SK-N-SH (cell line): ENCODE measurements at regions not wholly inside any gene's neighbourhood (a gene's known extent, or its start where the extent isn't known, plus 50 kb on each side); places are given as distances from the start of the nearest gene placed in this dataset.

Experiments
- CTCF ChIA-PET: fragments of 300-600, 350-600 bp; formaldehyde crosslinking; extraction: SDS; loops from one replicate; lab custom pipeline; 2021; lab: Yijun Ruan, JAX
- POLR2A ChIA-PET: fragments of 350-600 bp; sonication (Branson Sonifier 250); formaldehyde crosslinking; extraction: SDS; loops from one replicate; lab custom pipeline; 2020; ENCODE audit warnings: antibody characterized with exemption, inconsistent platforms; lab: Yijun Ruan, JAX
- DNase-seq: peaks from one replicate; pipeline ENCODE4 v3.0.0; 2012
- H2AFZ ChIP-seq: fragments of 200-600 bp; sonication (generic); 2 replicates; pipeline ENCODE4 v1.8.1; 2016; ENCODE audit warnings: antibody characterized with exemption, mild to moderate bottlenecking, low read depth
- H3F3A ChIP-seq: fragments of 200-600 bp; sonication (generic); replicated peaks from 2 replicates; pipeline ENCODE3; 2016; ENCODE audit warnings: antibody characterized with exemption, mild to moderate bottlenecking; ENCODE audit not compliant: insufficient read depth
- H3K27ac ChIP-seq, 2 experiments: fragments of 200-500 bp in 1 of 2; fragments of 200-600 bp in 1 of 2; sonication (Bioruptor generic) in 1 of 2; sonication (generic), shearing (Covaris generic) in 1 of 2; 2 replicates each; pipeline versions ENCODE4 v1.5.1 to v1.6.1; 2014 to 2016; ENCODE audit warnings: low read depth in 2 of 2, inconsistent platforms in 1 of 2, low read length in 1 of 2, mild to moderate bottlenecking in 1 of 2, mixed read lengths in 1 of 2
- H3K27me3 ChIP-seq: fragments of 200-600 bp; sonication (generic), shearing (Covaris generic); 2 replicates; pipeline ENCODE4 v1.6.1; 2016; ENCODE audit warnings: mixed run types; ENCODE audit not compliant: insufficient read depth
- H3K36me3 ChIP-seq, 2 experiments: fragments of 200-500 bp in 1 of 2; fragments of 200-600 bp in 1 of 2; sonication (Bioruptor generic) in 1 of 2; sonication (generic) in 1 of 2; replicated peaks in 1 of 2; 2 replicates each; pipeline versions ENCODE3 to v1.5.1; 2014 to 2016; ENCODE audit warnings: low read length in 1 of 2, mild to moderate bottlenecking in 1 of 2; ENCODE audit not compliant: insufficient read depth in 2 of 2, control insufficient read depth in 1 of 2
- H3K4me1 ChIP-seq, 2 experiments: fragments of 200-500 bp in 1 of 2; fragments of 200-600 bp in 1 of 2; sonication (Bioruptor generic) in 1 of 2; sonication (generic), shearing (Covaris generic) in 1 of 2; 2 replicates each; pipeline versions ENCODE4 v1.5.1 to v1.6.1; 2014 to 2016; ENCODE audit warnings: low read depth in 1 of 2, low read length in 1 of 2, mixed run types in 1 of 2; ENCODE audit not compliant: insufficient read depth in 2 of 2, control insufficient read depth in 1 of 2
- H3K4me2 ChIP-seq: fragments of 200-600 bp; sonication (generic), shearing (Covaris generic); 2 replicates; pipeline ENCODE4 v1.6.1; 2017; ENCODE audit warnings: mixed run types
- H3K4me3 ChIP-seq, 2 experiments: fragments of 200-500 bp in 1 of 2; fragments of 200-600 bp in 1 of 2; sonication (Bioruptor generic) in 1 of 2; sonication (generic), shearing (Covaris generic) in 1 of 2; 2 replicates each; pipeline versions ENCODE4 v1.5.1 to v1.8.1; 2014 to 2016; ENCODE audit warnings: low read depth in 2 of 2, inconsistent platforms in 1 of 2, low read length in 1 of 2, mild to moderate bottlenecking in 1 of 2, mixed read lengths in 1 of 2, moderate library complexity in 1 of 2
- H3K79me2 ChIP-seq: fragments of 200-600 bp; sonication (generic); 2 replicates; pipeline ENCODE4 v1.8.1; 2017; ENCODE audit warnings: mild to moderate bottlenecking; ENCODE audit not compliant: insufficient read depth
- H3K9ac ChIP-seq: fragments of 200-600 bp; sonication (generic); 2 replicates; pipeline ENCODE4 v1.6.1; 2017; ENCODE audit warnings: mixed run types
- H3K9me2 ChIP-seq: fragments of 200-600 bp; sonication (generic); 2 replicates; pipeline ENCODE4 v1.6.1; 2017; ENCODE audit warnings: mixed run types
- H3K9me3 ChIP-seq: fragments of 200-600 bp; sonication (generic); 2 replicates; pipeline ENCODE4 v1.6.1; 2017; ENCODE audit warnings: mixed run types, mild to moderate bottlenecking, moderate library complexity
- H4K20me1 ChIP-seq: fragments of 200-600 bp; sonication (generic); 2 replicates; pipeline ENCODE4 v1.6.1; 2017; ENCODE audit warnings: mild to moderate bottlenecking, mixed run types; ENCODE audit not compliant: insufficient read depth
- CHD2 ChIP-seq: fragments of 150-350 bp; IDR thresholded peaks from 2 replicates; pipeline ENCODE4 v1.6.1; 2018; ENCODE audit warnings: low read length; ENCODE audit not compliant: partially characterized antibody
- FOSL2 ChIP-seq: IDR thresholded peaks from 2 replicates; pipeline ENCODE4 v1.4.0; 2012; ENCODE audit warnings: low read depth, mild to moderate bottlenecking, moderate library complexity, borderline replicate concordance
- RAD21 ChIP-seq: IDR thresholded peaks from 2 replicates; pipeline ENCODE4 v1.6.1; 2012; ENCODE audit warnings: mild to moderate bottlenecking, low read length
- RFX5 ChIP-seq: IDR thresholded peaks from 2 replicates; pipeline ENCODE4 v1.6.1; 2012; ENCODE audit warnings: mild to moderate bottlenecking, improper control_type of control experiment, low read length
- TAF1 ChIP-seq: IDR thresholded peaks from 2 replicates; pipeline ENCODE4 v1.6.1; 2012; ENCODE audit warnings: low read depth, mild to moderate bottlenecking, low read length, moderate library complexity, borderline replicate concordance
- YY1 ChIP-seq: IDR thresholded peaks from 2 replicates; pipeline ENCODE4 v1.4.0; 2012; ENCODE audit warnings: low read depth, mild to moderate bottlenecking
- ZBTB33 ChIP-seq: IDR thresholded peaks from 2 replicates; pipeline ENCODE4 v1.4.0; 2012; ENCODE audit warnings: low read depth, borderline replicate concordance
- WGBS: methylation state at CpG from one replicate; pipeline ENCODE4 v1.1.6; 2017; ENCODE audit warnings: low lambda C conversion rate; 5-methylcytosine and 5-hydroxymethylcytosine counted together
- TF ChIP-seq, protein P1 (sequence below): fragments of 200-600 bp; sonication (generic); IDR thresholded peaks from 2 replicates; pipeline ENCODE4 v1.6.1; 2017; ENCODE audit warnings: antibody characterized with exemption, mild to moderate bottlenecking, moderate library complexity

GRCh38 chr1:22287273-22287672 is 144.4 kb upstream of the WNT4 start (continued):
- TF ChIP-seq TAF1 (no peak), CHD2 (no peak), YY1 (no peak), RFX5 (no peak)
- TF ChIP-seq, protein P1, sequence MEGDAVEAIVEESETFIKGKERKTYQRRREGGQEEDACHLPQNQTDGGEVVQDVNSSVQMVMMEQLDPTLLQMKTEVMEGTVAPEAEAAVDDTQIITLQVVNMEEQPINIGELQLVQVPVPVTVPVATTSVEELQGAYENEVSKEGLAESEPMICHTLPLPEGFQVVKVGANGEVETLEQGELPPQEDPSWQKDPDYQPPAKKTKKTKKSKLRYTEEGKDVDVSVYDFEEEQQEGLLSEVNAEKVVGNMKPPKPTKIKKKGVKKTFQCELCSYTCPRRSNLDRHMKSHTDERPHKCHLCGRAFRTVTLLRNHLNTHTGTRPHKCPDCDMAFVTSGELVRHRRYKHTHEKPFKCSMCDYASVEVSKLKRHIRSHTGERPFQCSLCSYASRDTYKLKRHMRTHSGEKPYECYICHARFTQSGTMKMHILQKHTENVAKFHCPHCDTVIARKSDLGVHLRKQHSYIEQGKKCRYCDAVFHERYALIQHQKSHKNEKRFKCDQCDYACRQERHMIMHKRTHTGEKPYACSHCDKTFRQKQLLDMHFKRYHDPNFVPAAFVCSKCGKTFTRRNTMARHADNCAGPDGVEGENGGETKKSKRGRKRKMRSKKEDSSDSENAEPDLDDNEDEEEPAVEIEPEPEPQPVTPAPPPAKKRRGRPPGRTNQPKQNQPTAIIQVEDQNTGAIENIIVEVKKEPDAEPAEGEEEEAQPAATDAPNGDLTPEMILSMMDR = no peak

DNA sequence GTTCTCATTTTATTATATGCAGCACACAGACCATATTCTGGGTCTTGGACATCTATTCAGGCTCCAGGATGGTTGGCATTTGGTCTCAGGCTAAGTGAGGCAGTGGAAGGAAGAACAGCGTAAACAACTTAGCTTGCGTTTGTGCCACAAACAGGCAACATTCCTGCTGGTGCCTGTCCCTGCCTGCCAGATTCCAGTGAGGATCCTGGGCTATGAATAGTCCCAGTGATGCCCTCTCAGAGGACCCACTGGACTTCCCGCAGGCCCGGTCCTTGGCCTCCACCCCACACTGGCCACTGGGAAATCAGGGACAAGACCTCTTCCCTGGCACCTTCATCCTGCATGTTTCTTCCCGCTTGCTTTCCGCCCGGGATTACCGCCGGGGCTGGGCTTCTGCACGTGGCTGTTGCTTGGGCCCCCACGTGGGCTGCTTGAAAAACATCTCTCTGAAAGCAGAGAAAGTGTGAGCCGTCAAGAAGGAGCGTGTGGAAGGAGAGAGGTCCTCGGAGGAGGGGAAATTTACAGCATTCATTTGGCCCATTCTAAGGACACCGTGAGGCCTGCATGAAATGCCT is 145.1 kb upstream of the WNT4 start:
- DNase-seq = peak; percentile 17
- Histone ChIP-seq H3K36me3 (no peaks in the 10 kb centered on the region), H3K4me2 (no peak overlapping the region)

More for the DNA sequence above, 145.1 kb upstream of the WNT4 start:
- Histone ChIP-seq H3K27ac (no peak overlapping the region), H4K20me1 (no peaks in the 10 kb centered on the region), H3K27me3 (0 out of 2 replicates have a peak, but pooled peaks cover 15% of the 10 kb centered on the region)
- TF ChIP-seq RAD21 (no peak), FOSL2 (no peak), ZBTB33 (no peak)
- TF ChIP-seq, all 33 proteins: peak for 0
- Histone ChIP-seq H3K4me3 (no peak overlapping the region), H3K4me1 (peaks cover 0 to 5% of the 10 kb centered on the region in 2 experiments; a peak in 1 of 4 replicates), H3K9me2 (no peaks in the 10 kb centered on the region), H3F3A (no peaks in the 10 kb centered on the region), H3K9ac (no peak overlapping the region), H2AFZ (no peak overlapping the region), H3K79me2 (no peaks in the 10 kb centered on the region), H3K9me3 (no peaks in the 10 kb centered on the region)
- POLR2A ChIA-PET = no interaction called here
- WGBS = 63% methylated on average over 13 of the region's 15 CpGs
- CTCF ChIA-PET = no interaction called here
